Erythroblast (primary cell): ENCODE measurements at regions not wholly inside any gene's neighbourhood (a gene's known extent, or its start where the extent isn't known, plus 50 kb on each side); places are given as distances from the start of the nearest gene placed in this dataset.

Experiments
- GATA1 ChIP-seq: IDR thresholded peaks from 2 replicates; pipeline ENCODE4 v1.6.1; 2011; ENCODE audit warnings: low read depth, mild to moderate bottlenecking, control low read depth, low read length, moderate library complexity
- POLR2A ChIP-seq: IDR thresholded peaks from 2 replicates; pipeline ENCODE4 v1.6.1; 2011; ENCODE audit warnings: mild to moderate bottlenecking, low read length

- TF ChIP-seq POLR2A (no peak), GATA1 (no peak)
Observed at GRCh38 chr9:78399153-78399552, 102.2 kb downstream of the PSAT1 start.
